Transverse colon (tissue), 3 donors: ENCODE measurements at regions not wholly inside any gene's neighbourhood (a gene's known extent, or its start where the extent isn't known, plus 50 kb on each side); places are given as distances from the start of the nearest gene placed in this dataset.

ENCODE experiments used
- CTCF ChIP-seq, 5 experiments: fragments of 200-600 bp in 3 of 5; fragments of 450-650 bp in 2 of 5; sonication (generic) in 3 of 5; IDR thresholded peaks; 1 replicate in 2 of 5; 2 replicates in 3 of 5; pipeline ENCODE4 v1.5.1; 2016 to 2017; ENCODE audit warnings: antibody characterized with exemption in 5 of 5, inconsistent platforms in 3 of 5, mild to moderate bottlenecking in 2 of 5, moderate library complexity in 1 of 5
- POLR2A ChIP-seq: fragments of 450-650 bp; IDR thresholded peaks from one replicate; pipeline ENCODE4 v1.6.1; 2016; ENCODE audit warnings: antibody characterized with exemption, mild to moderate bottlenecking, moderate library complexity

- TF ChIP-seq POLR2A, result no peak
- no peak for TF ChIP-seq CTCF (IDR thresholded peaks at IDR 0.05)
Measured at GRCh38 chr18:53935399-53935798, 289.1 kb downstream of the MBD2 start.
